ENCODE measurements at regions not wholly inside any gene's neighbourhood (a gene's known extent, or its start where the extent isn't known, plus 50 kb on each side); places are given as distances from the start of the nearest gene placed in this dataset.

DNA sequence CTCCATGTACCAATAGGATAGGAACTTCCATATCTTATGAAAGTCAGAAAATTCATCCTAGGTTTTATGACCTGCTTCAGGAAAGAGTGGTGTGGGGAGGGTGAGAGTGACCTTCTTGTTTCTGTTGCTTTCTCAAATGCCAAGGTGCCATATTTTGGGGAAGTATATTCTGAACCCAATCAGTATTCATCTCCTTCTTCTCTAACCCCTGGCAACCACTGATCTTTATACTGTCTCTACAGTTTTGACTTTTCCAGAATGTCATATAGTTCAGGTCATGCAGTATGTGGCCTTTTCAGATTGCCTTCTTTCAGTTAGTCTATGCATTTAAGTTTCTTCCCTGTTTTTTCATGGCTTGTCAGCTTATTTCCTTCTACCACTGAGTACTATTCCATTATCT, 321.4 kb upstream of the SEMA6A start:
- intact Hi-C loops (cut with micrococcal nuclease) (no loop called here), dilution Hi-C loops (cut with MboI; ENCODE audit: extremely low pct_ligation_motif_present, low sequenced_read_pairs) (no loop called here)
- Histone ChIP-seq H3K27ac (ENCODE audit: insufficient read depth, low read depth, low read length) (no peak overlapping the region), H3K4me1 (ENCODE audit: control insufficient read depth, extremely low read depth, insufficient read depth, low read length) (no peaks in the 10 kb centered on the region), H3K9me3 (replicated peaks; ENCODE audit: control insufficient read depth, insufficient read depth, low read length) (no peaks in the 10 kb centered on the region), H4K20me1 (replicated peaks; ENCODE audit: control insufficient read depth, extremely low read depth, insufficient read depth, low read length) (no peaks in the 10 kb centered on the region), H3K9ac (replicated peaks; ENCODE audit: extremely low read depth, insufficient read depth, low read length) (no peak overlapping the region), H3K36me3 (ENCODE audit: control insufficient read depth in 2 of 2, extremely low read depth in 1 of 2, insufficient read depth in 2 of 2, low read length in 2 of 2) (no peaks in the 10 kb centered on the region), H3K79me2 (ENCODE audit: control insufficient read depth, insufficient read depth, low read length) (no peaks in the 10 kb centered on the region), H3K4me2 (ENCODE audit: insufficient read depth, low read length) (no peak overlapping the region), H2AFZ (ENCODE audit: low read depth, low read length) (no peak overlapping the region), H3K9me1 (replicated peaks; ENCODE audit: control insufficient read depth, extremely low read depth, insufficient read depth, low read length) (no peaks in the 10 kb centered on the region), H3K27me3 (ENCODE audit: control insufficient read depth in 2 of 2, insufficient read depth in 2 of 2, low read length in 2 of 2) (no peaks in the 10 kb centered on the region), H3K4me3 (replicated peaks in 1 of 3; ENCODE audit: insufficient read depth in 1 of 3, low read depth in 1 of 3, low read length in 3 of 3) (no peak overlapping the region)
- FAIRE-seq (no peak), DNase-seq (ENCODE audit: low read depth, low spot score) (no peak)
- TF ChIP-seq EZH2 (IDR thresholded peaks at IDR 0.05; ENCODE audit: borderline replicate concordance, low read depth, low read length, severe bottlenecking) (no peak), POLR2AphosphoS5 (IDR thresholded peaks at IDR 0.05; ENCODE audit: insufficient read depth, low read depth, low read length) (no peak), POLR2A (IDR thresholded peaks at IDR 0.05; ENCODE audit: low read depth, low read length) (no peak), JUN (IDR thresholded peaks at IDR 0.05; ENCODE audit: borderline replicate concordance, insufficient read depth, insufficient read length, low read depth) (no peak), GATA2 (IDR thresholded peaks at IDR 0.05; ENCODE audit: insufficient read depth, insufficient read length, low read depth, low read length) (no peak), FOS (IDR thresholded peaks at IDR 0.05; ENCODE audit: borderline replicate concordance, insufficient read depth, low read length) (no peak), MYC (IDR thresholded peaks at IDR 0.05; ENCODE audit: low read depth, low read length) (no peak)
- TF ChIP-seq, protein P1, sequence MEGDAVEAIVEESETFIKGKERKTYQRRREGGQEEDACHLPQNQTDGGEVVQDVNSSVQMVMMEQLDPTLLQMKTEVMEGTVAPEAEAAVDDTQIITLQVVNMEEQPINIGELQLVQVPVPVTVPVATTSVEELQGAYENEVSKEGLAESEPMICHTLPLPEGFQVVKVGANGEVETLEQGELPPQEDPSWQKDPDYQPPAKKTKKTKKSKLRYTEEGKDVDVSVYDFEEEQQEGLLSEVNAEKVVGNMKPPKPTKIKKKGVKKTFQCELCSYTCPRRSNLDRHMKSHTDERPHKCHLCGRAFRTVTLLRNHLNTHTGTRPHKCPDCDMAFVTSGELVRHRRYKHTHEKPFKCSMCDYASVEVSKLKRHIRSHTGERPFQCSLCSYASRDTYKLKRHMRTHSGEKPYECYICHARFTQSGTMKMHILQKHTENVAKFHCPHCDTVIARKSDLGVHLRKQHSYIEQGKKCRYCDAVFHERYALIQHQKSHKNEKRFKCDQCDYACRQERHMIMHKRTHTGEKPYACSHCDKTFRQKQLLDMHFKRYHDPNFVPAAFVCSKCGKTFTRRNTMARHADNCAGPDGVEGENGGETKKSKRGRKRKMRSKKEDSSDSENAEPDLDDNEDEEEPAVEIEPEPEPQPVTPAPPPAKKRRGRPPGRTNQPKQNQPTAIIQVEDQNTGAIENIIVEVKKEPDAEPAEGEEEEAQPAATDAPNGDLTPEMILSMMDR (IDR thresholded peaks at IDR 0.05; ENCODE audit: extremely low read depth in 1 of 2, insufficient read depth in 1 of 2, low read depth in 1 of 2, low read length in 2 of 2) = no peak
- TF ChIP-seq, protein P2, sequence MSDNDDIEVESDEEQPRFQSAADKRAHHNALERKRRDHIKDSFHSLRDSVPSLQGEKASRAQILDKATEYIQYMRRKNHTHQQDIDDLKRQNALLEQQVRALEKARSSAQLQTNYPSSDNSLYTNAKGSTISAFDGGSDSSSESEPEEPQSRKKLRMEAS (IDR thresholded peaks at IDR 0.05; ENCODE audit: insufficient read depth, insufficient read length) = no peak
- POLR2A ChIA-PET = no interaction called here
- no TSS peak for BruUV-seq (replicated peaks)
- CTCF ChIA-PET = no interaction called here
